Caco-2 (cell line): ENCODE measurements at regions not wholly inside any gene's neighbourhood (a gene's known extent, or its start where the extent isn't known, plus 50 kb on each side); places are given as distances from the start of the nearest gene placed in this dataset.

Experiments used
- BruUV-seq: library from RNA; stranded (reverse); fragments of 400-500 nt; replicated peaks from 2 replicates; lab custom pipeline; 2021; lab: Mats Ljungman, UMichigan
- CTCF ChIA-PET: fragments of 300-600 bp; sonication (Branson Sonifier 250); formaldehyde crosslinking; loops from one replicate; lab custom pipeline; 2022; ENCODE audit warnings: antibody characterized with exemption; lab: Charles Lee
- POLR2A ChIA-PET: fragments of 300-600 bp; sonication (Branson Sonifier 250); formaldehyde crosslinking; loops from one replicate; lab custom pipeline; 2022; ENCODE audit warnings: antibody characterized with exemption; lab: Charles Lee
- DNase-seq, 2 experiments: peaks; one replicate each; pipeline versions ENCODE4 v3.0.0 to v3.0.0-alpha.2; 2020 to 2022
- H3K27me3 ChIP-seq: replicated peaks from 2 replicates; pipeline ENCODE4 v1.6.0; 2011; ENCODE audit warnings: low read length; ENCODE audit not compliant: control insufficient read depth, insufficient read depth
- H3K36me3 ChIP-seq: 2 replicates; pipeline ENCODE4 v1.5.1; 2011; ENCODE audit warnings: low read length; ENCODE audit not compliant: control insufficient read depth, insufficient read depth
- H3K4me1 ChIP-seq: fragments of 250-450 bp; sonication (Bioruptor Pico); 2 replicates; pipeline ENCODE4 v1.5.1; 2020; ENCODE audit warnings: mild to moderate bottlenecking
- H3K4me3 ChIP-seq: 2 replicates; pipeline ENCODE4 v1.5.1; 2011; ENCODE audit warnings: low read depth, mild to moderate bottlenecking, control low read depth, low read length
- H3K9me3 ChIP-seq: fragments of 250-450 bp; sonication (Bioruptor Pico); 2 replicates; pipeline ENCODE4 v1.5.1; 2020; ENCODE audit warnings: mild to moderate bottlenecking, moderate library complexity
- H3K27ac Mint-ChIP-seq: one replicate; pipeline ENCODE4 v1.8.0; 2022; ENCODE audit warnings: mixed read lengths; ENCODE audit not compliant: unreplicated experiment
- H3K27me3 Mint-ChIP-seq: one replicate; pipeline ENCODE4 v1.8.0; 2022; ENCODE audit warnings: mixed read lengths; ENCODE audit not compliant: insufficient read depth, unreplicated experiment
- H3K36me3 Mint-ChIP-seq: one replicate; pipeline ENCODE4 v1.8.0; 2022; ENCODE audit warnings: mild to moderate bottlenecking, mixed read lengths; ENCODE audit not compliant: insufficient read depth, unreplicated experiment
- H3K4me1 Mint-ChIP-seq: one replicate; pipeline ENCODE4 v1.8.0; 2022; ENCODE audit warnings: low read depth, mixed read lengths; ENCODE audit not compliant: unreplicated experiment
- H3K4me3 Mint-ChIP-seq: one replicate; pipeline ENCODE4 v1.8.0; 2022; ENCODE audit warnings: mild to moderate bottlenecking, moderate library complexity, mixed read lengths; ENCODE audit not compliant: unreplicated experiment
- H3K9me3 Mint-ChIP-seq: one replicate; pipeline ENCODE4 v1.8.0; 2022; ENCODE audit warnings: mixed read lengths; ENCODE audit not compliant: unreplicated experiment
- CTCF ChIP-seq, 2 experiments: fragments of 200-600 bp in 1 of 2; IDR thresholded peaks; 1 replicate in 1 of 2; 2 replicates in 1 of 2; pipeline versions ENCODE4 v1.5.1 to v1.8.0; 2011 to 2022; ENCODE audit warnings: antibody characterized with exemption in 1 of 2, control low read depth in 1 of 2, inconsistent platforms in 1 of 2, low read depth in 1 of 2, low read length in 1 of 2, mild to moderate bottlenecking in 1 of 2, moderate library complexity in 1 of 2; ENCODE audit not compliant: insufficient read depth in 1 of 2, severe bottlenecking in 1 of 2, unreplicated experiment in 1 of 2
- intact Hi-C: fragments of 100-400 bp; cut with micrococcal nuclease; formaldehyde crosslinking; loops from one replicate; pipeline ENCODE4 v1.10.0; 2022; ENCODE audit not compliant: unreplicated experiment

DNA sequence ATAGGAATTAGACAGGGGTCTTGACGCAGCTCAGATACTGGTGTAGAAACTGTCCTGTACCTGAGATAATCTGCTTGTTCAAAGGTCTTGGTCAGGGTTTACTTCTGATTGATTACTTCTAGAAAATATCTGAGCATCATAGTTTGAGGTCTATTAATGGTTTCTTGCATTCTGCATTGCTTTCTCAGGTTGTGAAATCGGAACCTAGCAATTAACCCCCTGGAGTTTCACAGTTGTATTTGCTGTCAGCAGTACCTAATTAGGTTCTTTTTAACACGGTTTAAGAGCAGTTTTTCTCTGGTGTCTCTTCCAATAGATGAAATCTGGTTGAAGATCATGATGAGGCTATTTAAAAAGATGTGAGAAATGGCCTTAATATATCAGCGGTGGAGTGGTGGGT lies 428.6 kb upstream of the SYT4 start:
- no TSS peak for BruUV-seq
- no peaks in the 10 kb centered on the region for H3K27me3 Mint-ChIP-seq
- TF ChIP-seq CTCF (IDR thresholded peaks at IDR 0.05; ENCODE audit: insufficient read depth in 1 of 2, low read depth in 1 of 2, low read length in 1 of 2, severe bottlenecking in 1 of 2, unreplicated experiment in 1 of 2): no peak
- H3K36me3 Mint-ChIP-seq: no peaks in the 10 kb centered on the region
- H3K27ac Mint-ChIP-seq: no peak overlapping the region
- H3K9me3 Mint-ChIP-seq: no peaks in the 10 kb centered on the region
- no peaks in the 10 kb centered on the region for H3K36me3 ChIP-seq
- H3K4me3 Mint-ChIP-seq: no peak overlapping the region
- intact Hi-C loops: no loop called here
- CTCF ChIA-PET: no interaction called here
- no peaks in the 10 kb centered on the region for H3K9me3 ChIP-seq
- no peak overlapping the region for H3K4me3 ChIP-seq
- POLR2A ChIA-PET: no interaction called here
- H3K4me1 ChIP-seq: no peaks in the 10 kb centered on the region
- no peak for DNase-seq
- H3K4me1 Mint-ChIP-seq: no peaks in the 10 kb centered on the region
- no peaks in the 10 kb centered on the region for H3K27me3 ChIP-seq

DNA sequence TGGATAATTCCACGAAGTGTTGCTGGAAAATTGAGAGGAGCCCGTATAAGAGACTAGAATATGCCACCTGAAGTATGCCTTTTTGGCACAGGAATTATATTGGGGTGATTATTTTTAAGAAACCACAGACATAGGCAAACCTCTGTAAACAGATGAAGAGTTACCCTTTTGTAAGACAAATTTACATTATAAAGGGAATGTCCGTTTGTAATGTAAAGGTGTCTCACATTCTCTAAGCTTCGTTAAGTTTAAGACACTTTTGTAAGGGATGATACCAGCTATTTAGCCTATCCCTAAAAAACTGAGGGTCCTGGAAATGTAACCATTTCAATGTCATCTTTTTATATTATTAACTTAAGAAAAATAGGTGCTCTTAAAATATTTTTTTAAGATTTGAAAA lies 432.8 kb upstream of the SYT4 start:
- no peak overlapping the region for H3K27ac Mint-ChIP-seq
- Histone ChIP-seq H3K36me3 (no peaks in the 10 kb centered on the region), H3K4me1 (no peaks in the 10 kb centered on the region), H3K27me3 (no peaks in the 10 kb centered on the region), H3K9me3 (no peaks in the 10 kb centered on the region), H3K4me3 (no peak overlapping the region)
- DNase-seq: no peak
- no peaks in the 10 kb centered on the region for H3K27me3 Mint-ChIP-seq
- no peaks in the 10 kb centered on the region for H3K36me3 Mint-ChIP-seq
- intact Hi-C loops: no loop called here
- POLR2A ChIA-PET: no interaction called here
- no peaks in the 10 kb centered on the region for H3K9me3 Mint-ChIP-seq
- no TSS peak for BruUV-seq
- no peak overlapping the region for H3K4me3 Mint-ChIP-seq
- no peak for TF ChIP-seq CTCF (IDR thresholded peaks at IDR 0.05; ENCODE audit: insufficient read depth in 1 of 2, low read depth in 1 of 2, low read length in 1 of 2, severe bottlenecking in 1 of 2, unreplicated experiment in 1 of 2)
- H3K4me1 Mint-ChIP-seq: no peaks in the 10 kb centered on the region
- CTCF ChIA-PET: no interaction called here

- intact Hi-C loops: no loop called here
- H3K9me3 ChIP-seq: no peaks in the 10 kb centered on the region
These were observed 437.2 kb upstream of the SYT4 start for GRCh38 chr18:43714343-43715010.

More at GRCh38 chr18:43714343-43715010, 437.2 kb upstream of the SYT4 start:
- BruUV-seq: no TSS peak
- no peaks in the 10 kb centered on the region for H3K36me3 Mint-ChIP-seq
- no peaks in the 10 kb centered on the region for H3K36me3 ChIP-seq
- no peaks in the 10 kb centered on the region for H3K27me3 ChIP-seq
- no peaks in the 10 kb centered on the region for H3K27me3 Mint-ChIP-seq
- TF ChIP-seq CTCF (IDR thresholded peaks at IDR 0.05; ENCODE audit: insufficient read depth in 1 of 2, low read depth in 1 of 2, low read length in 1 of 2, severe bottlenecking in 1 of 2, unreplicated experiment in 1 of 2): no peak
- H3K4me3 ChIP-seq: no peak overlapping the region
- POLR2A ChIA-PET: no interaction called here
- CTCF ChIA-PET: no interaction called here
- H3K9me3 Mint-ChIP-seq: no peaks in the 10 kb centered on the region
- no peak overlapping the region for H3K4me3 Mint-ChIP-seq
- no peak overlapping the region for H3K27ac Mint-ChIP-seq
- no peaks in the 10 kb centered on the region for H3K4me1 ChIP-seq
- no peaks in the 10 kb centered on the region for H3K4me1 Mint-ChIP-seq
- DNase-seq: no peak
